HCT116 (cell line): ENCODE measurements at regions not wholly inside any gene's neighbourhood (a gene's known extent, or its start where the extent isn't known, plus 50 kb on each side); places are given as distances from the start of the nearest gene placed in this dataset.

Source experiments
- ATAC-seq: fragments of 200-7000 bp; cut with Tn5 transposase; 2 replicates; pipeline ENCODE4 v1.9.1; 2020; ENCODE audit warnings: mild to moderate bottlenecking, moderate library complexity
- BruUV-seq: library from RNA; stranded (reverse); fragments of 400-500 nt; replicated peaks from 2 replicates; lab custom pipeline; 2021; lab: Mats Ljungman, UMichigan
- CTCF ChIA-PET: fragments of 300-600 bp; sonication (Branson Sonifier 250); formaldehyde crosslinking; loops from one replicate; lab custom pipeline; 2021; ENCODE audit warnings: antibody characterized with exemption; lab: Charles Lee
- POLR2A ChIA-PET: fragments of 300-600, 350-600 bp; sonication (Branson Sonifier 250); formaldehyde crosslinking; loops from one replicate; lab custom pipeline; 2021; ENCODE audit warnings: antibody characterized with exemption; lab: Charles Lee
- RAD21 ChIA-PET, 2 experiments: fragments of 300-600 bp; sonication (Branson Sonifier 250); formaldehyde crosslinking; loops; one replicate each; lab custom pipeline; 2023; ENCODE audit warnings: low total read pairs in 2 of 2; ENCODE audit not compliant: uncharacterized antibody in 2 of 2, unreplicated experiment in 2 of 2, low non-redundant PET in 1 of 2; lab: Charles Lee
- DNase-seq: peaks from one replicate; pipeline ENCODE4 v3.0.0-alpha.2; 2010; ENCODE audit warnings: low read depth, low spot score
- H2AFZ ChIP-seq: fragments of 200-600 bp; shearing (Covaris generic), sonication (generic); 2 replicates; pipeline ENCODE4 v1.6.1; 2017; ENCODE audit warnings: low read depth, mixed run types, mixed read lengths, antibody characterized with exemption, low read length; ENCODE audit not compliant: poor library complexity, severe bottlenecking
- H3K27ac ChIP-seq: 2 replicates; pipeline ENCODE4 v1.5.1; 2012; ENCODE audit warnings: low read depth, low read length
- H3K27me3 ChIP-seq: fragments of 200-600 bp; sonication (generic); 2 replicates; pipeline ENCODE4 v1.6.1; 2016; ENCODE audit warnings: mixed run types, low read length, mixed read lengths; ENCODE audit not compliant: insufficient read depth
- H3K36me3 ChIP-seq, 2 experiments: fragments of 200-500 bp in 1 of 2; fragments of 200-600 bp in 1 of 2; sonication (Bioruptor generic) in 1 of 2; sonication (generic) in 1 of 2; 2 replicates each; pipeline versions ENCODE4 v1.5.1 to v1.6.1; 2014 to 2016; ENCODE audit warnings: low read length in 2 of 2, inconsistent platforms in 1 of 2, mixed read lengths in 1 of 2, mixed run types in 1 of 2; ENCODE audit not compliant: insufficient read depth in 2 of 2, control insufficient read depth in 1 of 2
- H3K4me1 ChIP-seq, 2 experiments: fragments of 200-600 bp in 1 of 2; sonication (generic) in 1 of 2; 2 replicates each; pipeline versions ENCODE4 v1.5.1 to v1.6.1; 2012 to 2017; ENCODE audit warnings: low read length in 2 of 2, inconsistent platforms in 1 of 2, mild to moderate bottlenecking in 1 of 2, mixed read lengths in 1 of 2, mixed run types in 1 of 2, moderate library complexity in 1 of 2; ENCODE audit not compliant: insufficient read depth in 2 of 2, control insufficient read depth in 1 of 2
- H3K4me2 ChIP-seq: fragments of 200-600 bp; sonication (generic); 2 replicates; pipeline ENCODE4 v1.6.1; 2017; ENCODE audit warnings: mixed run types, low read length, mixed read lengths
- H3K4me3 ChIP-seq, 2 experiments: fragments of 200-600 bp in 1 of 2; sonication (generic) in 1 of 2; replicated peaks in 1 of 2; 2 replicates each; pipeline ENCODE4 v1.5.1; 2011 to 2016; ENCODE audit warnings: low read length in 2 of 2, control low read depth in 1 of 2, low read depth in 1 of 2, mild to moderate bottlenecking in 1 of 2, mixed read lengths in 1 of 2, mixed run types in 1 of 2
- H3K79me2 ChIP-seq: fragments of 200-600 bp; sonication (generic); 2 replicates; pipeline ENCODE4 v1.6.1; 2017; ENCODE audit warnings: mild to moderate bottlenecking, mixed run types, low read length, moderate library complexity, mixed read lengths; ENCODE audit not compliant: insufficient read depth
- H3K9ac ChIP-seq: fragments of 200-600 bp; sonication (generic); 2 replicates; pipeline ENCODE4 v1.6.1; 2016; ENCODE audit warnings: low read length, mixed read lengths
- H3K9me2 ChIP-seq: fragments of 200-600 bp; sonication (generic), shearing (Covaris generic); 2 replicates; pipeline ENCODE4 v1.6.1; 2017; ENCODE audit warnings: mixed run types, mild to moderate bottlenecking, moderate library complexity; ENCODE audit not compliant: insufficient read depth
- H3K9me3 ChIP-seq, 2 experiments: fragments of 200-500 bp in 1 of 2; fragments of 200-600 bp in 1 of 2; sonication (Bioruptor generic) in 1 of 2; sonication (generic) in 1 of 2; 2 replicates each; pipeline ENCODE4 v1.6.1; 2014 to 2017; ENCODE audit warnings: low read length in 2 of 2, mixed read lengths in 2 of 2, inconsistent platforms in 1 of 2, low read depth in 1 of 2, mild to moderate bottlenecking in 1 of 2, mixed run types in 1 of 2, moderate library complexity in 1 of 2; ENCODE audit not compliant: control insufficient read depth in 1 of 2, insufficient read depth in 1 of 2
- H4K20me1 ChIP-seq: fragments of 200-600 bp; sonication (generic), shearing (Covaris generic); 2 replicates; pipeline ENCODE4 v1.6.1; 2017; ENCODE audit warnings: mixed run types, mild to moderate bottlenecking, moderate library complexity; ENCODE audit not compliant: insufficient read depth
- CBX3 ChIP-seq: IDR thresholded peaks from 2 replicates; pipeline ENCODE4 v1.6.1; 2012; ENCODE audit warnings: low read depth
- CEBPB ChIP-seq: IDR thresholded peaks from 2 replicates; pipeline ENCODE4 v1.6.1; 2012; ENCODE audit warnings: low read depth
- EGR1 ChIP-seq: IDR thresholded peaks from 2 replicates; pipeline ENCODE4 v1.6.1; 2012; ENCODE audit warnings: low read depth
- ELF1 ChIP-seq: IDR thresholded peaks from 2 replicates; pipeline ENCODE4 v1.6.1; 2012; ENCODE audit warnings: low read depth, borderline replicate concordance
- EZH2phosphoT487 ChIP-seq: fragments of 200-600 bp; IDR thresholded peaks from 2 replicates; pipeline ENCODE4 v1.6.1; 2018; ENCODE audit warnings: antibody characterized with exemption, borderline replicate concordance
- FOSL1 ChIP-seq: IDR thresholded peaks from 2 replicates; pipeline ENCODE4 v1.6.1; 2012; ENCODE audit warnings: low read depth
- JUND ChIP-seq: IDR thresholded peaks from 2 replicates; pipeline ENCODE4 v1.6.1; 2012
- RAD21 ChIP-seq: IDR thresholded peaks from 2 replicates; pipeline ENCODE4 v1.6.1; 2012; ENCODE audit warnings: low read depth, mild to moderate bottlenecking
- SIN3A ChIP-seq: IDR thresholded peaks from 2 replicates; pipeline ENCODE4 v1.6.1; 2012; ENCODE audit warnings: low read depth
- SP1 ChIP-seq: IDR thresholded peaks from 2 replicates; pipeline ENCODE4 v1.6.1; 2012; ENCODE audit warnings: low read depth
- TCF7L2 ChIP-seq: IDR thresholded peaks from 2 replicates; pipeline ENCODE4 v1.7.0; 2011; ENCODE audit warnings: borderline replicate concordance, inconsistent platforms; ENCODE audit not compliant: insufficient read depth, insufficient read length; ENCODE audit errors: extremely low read depth
- YY1 ChIP-seq: IDR thresholded peaks from 2 replicates; pipeline ENCODE4 v1.6.1; 2011; ENCODE audit warnings: low read length, low read depth, moderate library complexity, mild to moderate bottlenecking; ENCODE audit not compliant: insufficient replicate concordance; ENCODE audit errors: extremely low read depth
- ZBTB33 ChIP-seq: IDR thresholded peaks from 2 replicates; pipeline ENCODE4 v1.6.1; 2011; ENCODE audit warnings: mild to moderate bottlenecking, low read length, moderate library complexity; ENCODE audit not compliant: insufficient replicate concordance; ENCODE audit errors: extremely low read depth
- ZFX ChIP-seq: fragments of 450-650 bp; IDR thresholded peaks from 2 replicates; pipeline ENCODE4 v1.6.1; 2017
- ZNF274 ChIP-seq: fragments of 200-500 bp; sonication (Bioruptor generic); IDR thresholded peaks from 2 replicates; pipeline ENCODE4 v1.6.1; 2014; ENCODE audit warnings: mild to moderate bottlenecking, low read depth, low read length, inconsistent platforms
- intact Hi-C: fragments of 100-400 bp; cut with micrococcal nuclease; formaldehyde crosslinking; loops from 2 replicates; pipeline ENCODE4 v1.10.0; 2022
- TF ChIP-seq, protein P1 (sequence below): IDR thresholded peaks from 2 replicates; pipeline ENCODE4 v1.6.1; 2012
- TF ChIP-seq, protein P2 (sequence below), 3 experiments: fragments of 200-600 bp in 1 of 3; sonication (generic) in 1 of 3; IDR thresholded peaks in 2 of 3; conservative IDR thresholded peaks in 1 of 3; 2 replicates each; pipeline ENCODE4 v1.5.1; 2012 to 2017; ENCODE audit warnings: low read depth in 2 of 3, low read length in 2 of 3, antibody characterized with exemption in 1 of 3, borderline replicate concordance in 1 of 3, control low read depth in 1 of 3, mild to moderate bottlenecking in 1 of 3, mixed read lengths in 1 of 3, mixed run types in 1 of 3, moderate library complexity in 1 of 3; ENCODE audit not compliant: insufficient read depth in 1 of 3

DNA sequence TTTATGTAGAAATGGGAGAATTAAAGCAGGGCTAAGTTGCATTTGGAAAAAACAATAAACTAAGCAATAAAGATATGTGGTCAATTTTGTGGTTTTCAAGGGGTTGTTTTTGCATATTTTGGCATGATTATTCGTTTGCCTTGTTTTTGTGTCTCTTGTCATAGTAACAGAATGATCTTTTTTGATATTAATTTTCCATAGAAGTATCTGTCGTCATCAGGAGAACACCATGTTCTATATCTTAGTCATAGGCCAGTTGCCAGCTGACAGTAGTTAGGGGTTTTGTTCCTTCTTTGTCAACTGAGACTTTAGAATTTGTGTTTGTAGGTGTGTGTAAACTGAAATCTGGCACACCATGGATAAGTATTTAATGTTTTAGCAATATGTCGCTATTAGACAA is 1354.8 kb downstream of the LRFN5 start:
- ATAC-seq (no peak), DNase-seq (no peak)
- no peaks in the 10 kb centered on the region for H4K20me1 ChIP-seq
- H2AFZ ChIP-seq, result no peak overlapping the region
- H3K27ac ChIP-seq, result no peak overlapping the region
- H3K4me2 ChIP-seq, result no peak overlapping the region
- no peaks in the 10 kb centered on the region for H3K27me3 ChIP-seq
- CTCF ChIA-PET, result no interaction called here
- RAD21 ChIA-PET, result no interaction called here
- H3K79me2 ChIP-seq, result no peaks in the 10 kb centered on the region
- intact Hi-C loops, result no loop called here
- POLR2A ChIA-PET, result no interaction called here
- H3K4me3 ChIP-seq, result no peak overlapping the region
- H3K4me1 ChIP-seq, result no peaks in the 10 kb centered on the region
- H3K36me3 ChIP-seq, result no peaks in the 10 kb centered on the region
- TF ChIP-seq EZH2phosphoT487, result no peak
- TF ChIP-seq, protein P1, sequence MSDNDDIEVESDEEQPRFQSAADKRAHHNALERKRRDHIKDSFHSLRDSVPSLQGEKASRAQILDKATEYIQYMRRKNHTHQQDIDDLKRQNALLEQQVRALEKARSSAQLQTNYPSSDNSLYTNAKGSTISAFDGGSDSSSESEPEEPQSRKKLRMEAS, result no peak
- TF ChIP-seq ZNF274, result no peak
- TF ChIP-seq, protein P2, sequence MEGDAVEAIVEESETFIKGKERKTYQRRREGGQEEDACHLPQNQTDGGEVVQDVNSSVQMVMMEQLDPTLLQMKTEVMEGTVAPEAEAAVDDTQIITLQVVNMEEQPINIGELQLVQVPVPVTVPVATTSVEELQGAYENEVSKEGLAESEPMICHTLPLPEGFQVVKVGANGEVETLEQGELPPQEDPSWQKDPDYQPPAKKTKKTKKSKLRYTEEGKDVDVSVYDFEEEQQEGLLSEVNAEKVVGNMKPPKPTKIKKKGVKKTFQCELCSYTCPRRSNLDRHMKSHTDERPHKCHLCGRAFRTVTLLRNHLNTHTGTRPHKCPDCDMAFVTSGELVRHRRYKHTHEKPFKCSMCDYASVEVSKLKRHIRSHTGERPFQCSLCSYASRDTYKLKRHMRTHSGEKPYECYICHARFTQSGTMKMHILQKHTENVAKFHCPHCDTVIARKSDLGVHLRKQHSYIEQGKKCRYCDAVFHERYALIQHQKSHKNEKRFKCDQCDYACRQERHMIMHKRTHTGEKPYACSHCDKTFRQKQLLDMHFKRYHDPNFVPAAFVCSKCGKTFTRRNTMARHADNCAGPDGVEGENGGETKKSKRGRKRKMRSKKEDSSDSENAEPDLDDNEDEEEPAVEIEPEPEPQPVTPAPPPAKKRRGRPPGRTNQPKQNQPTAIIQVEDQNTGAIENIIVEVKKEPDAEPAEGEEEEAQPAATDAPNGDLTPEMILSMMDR (IDR thresholded peaks at IDR 0.05 in 2 of 3, conservative IDR thresholded peaks at IDR 0.05 in 1 of 3; ENCODE audit: borderline replicate concordance in 1 of 3, insufficient read depth in 1 of 3, low read depth in 2 of 3, low read length in 2 of 3), result no peak
- TF ChIP-seq CBX3, result no peak
- TF ChIP-seq RAD21, result no peak
- TF ChIP-seq YY1, result no peak
- no TSS peak for BruUV-seq
- H3K9ac ChIP-seq, result no peak overlapping the region
- peaks cover 0 to 4% of the 10 kb centered on the region in 2 experiments; a peak in 2 of 4 replicates for H3K9me3 ChIP-seq
- no peaks in the 10 kb centered on the region for H3K9me2 ChIP-seq

- Histone ChIP-seq H3K4me2 (no peak overlapping the region), H3K27me3 (no peaks in the 10 kb centered on the region), H3K9me3 (no peaks in the 10 kb centered on the region; a peak in 1 of 4 replicates), H3K4me3 (no peak overlapping the region), H3K79me2 (no peaks in the 10 kb centered on the region), H2AFZ (no peak overlapping the region), H4K20me1 (no peaks in the 10 kb centered on the region), H3K27ac (no peak overlapping the region), H3K9ac (no peak overlapping the region), H3K4me1 (no peaks in the 10 kb centered on the region), H3K9me2 (no peaks in the 10 kb centered on the region), H3K36me3 (no peaks in the 10 kb centered on the region)
- POLR2A ChIA-PET, result no interaction called here
- no TSS peak for BruUV-seq
- intact Hi-C loops, result no loop called here
- ATAC-seq (no peak), DNase-seq (no peak)
- CTCF ChIA-PET, result no interaction called here
- RAD21 ChIA-PET, result no interaction called here
- no peak for TF ChIP-seq FOSL1
- TF ChIP-seq ZFX, result no peak
- TF ChIP-seq SIN3A, result no peak
- no peak for TF ChIP-seq EGR1
- no peak for TF ChIP-seq TCF7L2
- TF ChIP-seq JUND, result no peak
- TF ChIP-seq CBX3, result no peak
- TF ChIP-seq CEBPB, result no peak
- no peak for TF ChIP-seq ELF1
- TF ChIP-seq RAD21, result no peak
- TF ChIP-seq SP1, result no peak
- TF ChIP-seq YY1, result no peak
- TF ChIP-seq ZBTB33, result no peak
Measured at GRCh38 chr14:42950363-42950762, 1343.7 kb downstream of the LRFN5 start.
